H1 (cell line): ENCODE measurements at regions not wholly inside any gene's neighbourhood (a gene's known extent, or its start where the extent isn't known, plus 50 kb on each side); places are given as distances from the start of the nearest gene placed in this dataset.

Experiments used
- KDM4A ChIP-seq: IDR thresholded peaks from one replicate; pipeline ENCODE4 v1.7.1; 2012; ENCODE audit warnings: low read depth, mild to moderate bottlenecking, moderate library complexity, low read length, inconsistent platforms; ENCODE audit not compliant: severe bottlenecking

DNA sequence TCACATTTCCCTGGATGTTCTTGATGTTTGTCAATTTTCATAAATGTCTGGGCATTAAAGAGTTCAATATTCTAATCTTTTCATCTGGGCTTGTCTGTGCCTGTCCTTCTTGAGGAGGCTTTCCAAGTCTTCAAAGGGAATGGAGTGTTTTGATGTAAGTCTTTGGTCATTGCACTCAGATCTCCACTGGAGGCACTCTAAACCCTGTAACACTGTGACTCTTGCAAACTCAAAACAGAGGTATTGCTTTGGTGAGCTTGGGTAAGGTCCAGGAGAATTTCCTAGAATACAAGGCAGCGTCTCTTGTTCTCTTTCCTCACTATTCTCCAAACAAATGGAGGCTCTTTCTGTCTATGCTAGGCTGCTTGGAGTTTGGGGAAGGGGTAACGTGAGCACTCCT, 1118.1 kb upstream of the PABPC4L start (continued):
- TF ChIP-seq KDM4A: no peak
